H1 (cell line): ENCODE measurements at regions not wholly inside any gene's neighbourhood (a gene's known extent, or its start where the extent isn't known, plus 50 kb on each side); places are given as distances from the start of the nearest gene placed in this dataset.

Experiments used
- CTCF ChIA-PET: fragments of 300-600 bp; sonication (Branson Sonifier 250); formaldehyde crosslinking; loops from one replicate; lab custom pipeline; 2021; ENCODE audit not compliant: partially characterized antibody; lab: Charles Lee
- POLR2A ChIA-PET: fragments of 300-600 bp; sonication (Branson Sonifier 250); formaldehyde crosslinking; loops from one replicate; lab custom pipeline; 2021; ENCODE audit warnings: inconsistent platforms; ENCODE audit not compliant: partially characterized antibody; lab: Charles Lee
- DNase-seq, 2 experiments: peaks; one replicate each; pipeline versions ENCODE4 v3.0.0 to v3.0.0-alpha.2; 2010 to 2022; ENCODE audit warnings: low spot score in 2 of 2, low read depth in 1 of 2, mixed read lengths in 1 of 2
- FAIRE-seq: peaks from 2 replicates; lab custom pipeline; 2011; peaks lifted over from hg19 to GRCh38; lab: Jason Lieb, UNC
- H2AFZ ChIP-seq: 2 replicates; pipeline ENCODE4 v1.8.1; 2012; ENCODE audit warnings: low read length, inconsistent platforms
- H2AK5ac ChIP-seq: 2 replicates; pipeline ENCODE4 v1.6.1; 2013; ENCODE audit warnings: low read depth, low read length
- H2BK120ac ChIP-seq: replicated peaks from 2 replicates; pipeline ENCODE3; 2013; ENCODE audit warnings: low read depth, low read length, inconsistent platforms
- H2BK12ac ChIP-seq: 2 replicates; pipeline ENCODE4 v1.6.1; 2013; ENCODE audit warnings: low read depth, low read length
- H2BK15ac ChIP-seq: 2 replicates; pipeline ENCODE4 v1.6.1; 2013; ENCODE audit warnings: low read length
- H2BK20ac ChIP-seq: 2 replicates; pipeline ENCODE4 v1.6.1; 2013; ENCODE audit warnings: low read length
- H2BK5ac ChIP-seq: 2 replicates; pipeline ENCODE4 v1.6.1; 2013; ENCODE audit warnings: low read depth, low read length
- H3K14ac ChIP-seq: 2 replicates; pipeline ENCODE4 v1.6.1; 2013; ENCODE audit warnings: inconsistent platforms; ENCODE audit not compliant: insufficient read length
- H3K18ac ChIP-seq: 2 replicates; pipeline ENCODE4 v1.6.1; 2013; ENCODE audit warnings: low read length; ENCODE audit errors: extremely low read depth
- H3K23ac ChIP-seq: 2 replicates; pipeline ENCODE4 v1.6.1; 2013; ENCODE audit warnings: inconsistent platforms; ENCODE audit not compliant: insufficient read length
- H3K23me2 ChIP-seq: 2 replicates; pipeline ENCODE4 v1.6.1; 2013; ENCODE audit warnings: low read depth, low read length
- H3K27ac ChIP-seq: 2 replicates; pipeline ENCODE4 v1.6.1; 2011; ENCODE audit warnings: low read depth, low read length, inconsistent platforms
- H3K27me3 ChIP-seq, 4 experiments: replicated peaks in 1 of 4; 1 replicate in 1 of 4; 2 replicates in 3 of 4; pipeline versions ENCODE4 v1.6.1 to v1.8.1; 2011 to 2013; ENCODE audit warnings: low read length in 3 of 4, mild to moderate bottlenecking in 3 of 4, inconsistent platforms in 2 of 4, mixed read lengths in 2 of 4, moderate library complexity in 1 of 4; ENCODE audit not compliant: control insufficient read depth in 3 of 4, insufficient read depth in 3 of 4; ENCODE audit errors: extremely low read depth in 1 of 4
- H3K36me3 ChIP-seq, 4 experiments: 2 replicates each; pipeline versions ENCODE4 v1.6.1 to v1.8.1; 2011 to 2013; ENCODE audit warnings: mild to moderate bottlenecking in 4 of 4, low read length in 3 of 4, moderate library complexity in 2 of 4, control low read depth in 1 of 4, inconsistent platforms in 1 of 4; ENCODE audit not compliant: insufficient read depth in 4 of 4, control insufficient read depth in 2 of 4
- H3K4ac ChIP-seq: replicated peaks from 2 replicates; pipeline ENCODE3; 2013; ENCODE audit warnings: low read length, low read depth, mixed read lengths, inconsistent platforms; ENCODE audit not compliant: insufficient read length
- H3K4me1 ChIP-seq, 4 experiments: replicated peaks in 1 of 4; 1 replicate in 1 of 4; 2 replicates in 3 of 4; pipeline versions ENCODE4 v1.6.1 to v1.8.1; 2011 to 2013; ENCODE audit warnings: low read length in 3 of 4, inconsistent platforms in 2 of 4, mixed read lengths in 1 of 4; ENCODE audit not compliant: insufficient read depth in 4 of 4, control insufficient read depth in 3 of 4
- H3K4me2 ChIP-seq, 2 experiments: 2 replicates each; pipeline versions ENCODE4 v1.6.1 to v1.8.1; 2011 to 2013; ENCODE audit warnings: low read depth in 2 of 2, low read length in 2 of 2, control low read depth in 1 of 2, inconsistent platforms in 1 of 2, mild to moderate bottlenecking in 1 of 2; ENCODE audit not compliant: insufficient read depth in 1 of 2
- H3K4me3 ChIP-seq, 4 experiments: fragments of 200-600, 300-600 bp in 1 of 4; sonication (generic), shearing (Covaris generic), sonication (Bioruptor Twin) in 1 of 4; 2 replicates each; pipeline versions ENCODE4 v1.5.1 to v1.8.1; 2011 to 2016; ENCODE audit warnings: low read length in 4 of 4, low read depth in 3 of 4, control low read depth in 2 of 4, inconsistent platforms in 2 of 4, mild to moderate bottlenecking in 2 of 4, mixed read lengths in 1 of 4, moderate library complexity in 1 of 4; ENCODE audit not compliant: insufficient read depth in 2 of 4; ENCODE audit errors: extremely low read depth in 1 of 4
- H3K56ac ChIP-seq: replicated peaks from 2 replicates; pipeline ENCODE3; 2013; ENCODE audit warnings: low read depth, mild to moderate bottlenecking, mixed read lengths, low read length, inconsistent platforms; ENCODE audit not compliant: insufficient read length
- H3K79me1 ChIP-seq: 2 replicates; pipeline ENCODE4 v1.6.1; 2013; ENCODE audit warnings: low read depth, low read length, control low read depth
- H3K79me2 ChIP-seq, 2 experiments: 2 replicates each; pipeline versions ENCODE4 v1.6.1 to v1.8.1; 2012 to 2013; ENCODE audit warnings: low read length in 2 of 2, mild to moderate bottlenecking in 2 of 2, inconsistent platforms in 1 of 2; ENCODE audit not compliant: insufficient read depth in 2 of 2, control insufficient read depth in 1 of 2
- H3K9ac ChIP-seq, 4 experiments: replicated peaks in 1 of 4; 1 replicate in 1 of 4; 2 replicates in 3 of 4; pipeline versions ENCODE4 v1.6.1 to v1.8.1; 2011 to 2013; ENCODE audit warnings: low read depth in 3 of 4, low read length in 3 of 4, control low read depth in 2 of 4, mild to moderate bottlenecking in 2 of 4, moderate library complexity in 2 of 4, inconsistent platforms in 1 of 4; ENCODE audit errors: extremely low read depth in 1 of 4
- H3K9me3 ChIP-seq, 2 experiments: 2 replicates each; pipeline versions ENCODE4 v1.6.1 to v1.8.1; 2012 to 2013; ENCODE audit warnings: mild to moderate bottlenecking in 2 of 2, moderate library complexity in 2 of 2, control low read depth in 1 of 2, inconsistent platforms in 1 of 2, low read depth in 1 of 2, low read length in 1 of 2, mixed read lengths in 1 of 2; ENCODE audit not compliant: insufficient read depth in 2 of 2
- H4K20me1 ChIP-seq, 2 experiments: replicated peaks in 1 of 2; 2 replicates each; pipeline versions ENCODE3 to v1.8.1; 2011 to 2013; ENCODE audit warnings: inconsistent platforms in 2 of 2, low read length in 2 of 2, mild to moderate bottlenecking in 1 of 2; ENCODE audit not compliant: insufficient read depth in 2 of 2, control insufficient read depth in 1 of 2
- H4K5ac ChIP-seq: 2 replicates; pipeline ENCODE4 v1.6.1; 2013; ENCODE audit warnings: low read length, low read depth, mixed read lengths, inconsistent platforms; ENCODE audit not compliant: insufficient read length
- H4K8ac ChIP-seq: 2 replicates; pipeline ENCODE4 v1.8.0; 2013; ENCODE audit warnings: mild to moderate bottlenecking, moderate library complexity, low read length, inconsistent platforms; ENCODE audit not compliant: insufficient read depth; ENCODE audit errors: extremely low read depth
- H4K91ac ChIP-seq: replicated peaks from 2 replicates; pipeline ENCODE3; 2013; ENCODE audit warnings: low read length, mixed read lengths, inconsistent platforms; ENCODE audit not compliant: insufficient read length
- SP1 ChIP-seq: IDR thresholded peaks from 2 replicates; pipeline ENCODE4 v1.6.1; 2011; ENCODE audit warnings: low read depth, low read length
- WGBS, 2 experiments: shearing (Covaris generic) in 1 of 2; methylation state at CpG; one replicate each; pipeline versions ENCODE4 v1.1.6 to v1.1.7; 2013 to 2015; ENCODE audit warnings: low lambda C conversion rate in 2 of 2, mixed read lengths in 2 of 2, inconsistent platforms in 1 of 2, low coverage in 1 of 2, missing lambda C conversion rate in 1 of 2; ENCODE audit not compliant: insufficient replicate concordance in 2 of 2, insufficient coverage in 1 of 2, insufficient read length in 1 of 2; ENCODE audit errors: extremely low coverage in 1 of 2, missing lambda C conversion rate in 1 of 2; 5-methylcytosine and 5-hydroxymethylcytosine counted together

DNA sequence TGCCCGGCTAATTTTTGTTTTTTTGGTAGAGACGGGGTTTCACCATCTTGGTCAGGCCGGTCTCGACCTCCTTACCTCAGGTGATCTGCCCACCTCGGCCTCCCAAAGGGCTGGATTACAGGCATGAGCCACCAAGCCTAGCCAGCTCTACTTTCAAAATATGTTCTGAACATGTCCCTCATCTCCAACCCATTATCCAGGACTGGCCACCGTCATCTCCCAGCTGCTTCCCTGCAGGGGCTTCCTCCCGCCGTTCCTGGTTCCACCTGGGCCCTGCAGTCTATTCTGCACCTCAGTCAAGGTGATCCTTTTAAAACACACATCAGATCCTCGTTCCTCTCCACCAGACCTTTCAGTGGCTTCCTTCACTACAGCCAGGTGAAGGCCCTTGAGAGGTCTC, 80.9 kb upstream of the NKX1-1 start:
- H3K23ac ChIP-seq: no peak overlapping the region
- no peak overlapping the region for H3K18ac ChIP-seq
- H3K27ac ChIP-seq: no peak overlapping the region
- peaks cover 0 to 2% (median 0%) of the 10 kb centered on the region in 4 experiments; a peak in 1 of 7 replicates for H3K27me3 ChIP-seq
- no peak overlapping the region for H2BK120ac ChIP-seq
- no peak overlapping the region for H4K8ac ChIP-seq
- H2BK12ac ChIP-seq: no peak overlapping the region
- WGBS, 2 experiments: 92% methylated on average over 8 of the region's 9 CpGs; no CpG with 5 or more reads in 1 of the 2 experiments
- H3K4me2 ChIP-seq: no peak overlapping the region
- no peak overlapping the region for H3K9ac ChIP-seq
- POLR2A ChIA-PET: no interaction called here
- no peak overlapping the region for H2AFZ ChIP-seq
- no peaks in the 10 kb centered on the region for H3K36me3 ChIP-seq
- no peak overlapping the region for H2BK20ac ChIP-seq
- no peak overlapping the region for H4K91ac ChIP-seq
- H3K4ac ChIP-seq: no peak overlapping the region
- no peak overlapping the region for H2AK5ac ChIP-seq
- no peaks in the 10 kb centered on the region for H3K79me2 ChIP-seq
- no peaks in the 10 kb centered on the region for H3K4me1 ChIP-seq
- FAIRE-seq: no peak
- no peak overlapping the region for H3K14ac ChIP-seq
- no peak overlapping the region for H2BK15ac ChIP-seq
- peaks cover 8 to 22% of the 10 kb centered on the region in 2 experiments; a peak in 3 of 4 replicates for H3K9me3 ChIP-seq
- no peaks in the 10 kb centered on the region for H4K20me1 ChIP-seq
- no peak overlapping the region for H4K5ac ChIP-seq
- DNase-seq: no peak
- no peak overlapping the region for H2BK5ac ChIP-seq
- no peaks in the 10 kb centered on the region for H3K23me2 ChIP-seq
- CTCF ChIA-PET: no interaction called here
- H3K79me1 ChIP-seq: no peaks in the 10 kb centered on the region
- H3K56ac ChIP-seq: no peak overlapping the region
- H3K4me3 ChIP-seq: no peak overlapping the region
- no peak for TF ChIP-seq SP1
